B cell (primary cell): ENCODE measurements at regions not wholly inside any gene's neighbourhood (a gene's known extent, or its start where the extent isn't known, plus 50 kb on each side); places are given as distances from the start of the nearest gene placed in this dataset.

Source experiments
- ATAC-seq: fragments of 200-7000 bp; cut with Tn5 transposase; one replicate; pipeline ENCODE4 v1.10.0; 2021; ENCODE audit warnings: low read depth, mild to moderate bottlenecking, moderate number of reproducible peaks, moderate library complexity
- CTCF ChIA-PET: fragments of 350-600 bp; sonication (Branson Sonifier 250); formaldehyde crosslinking; loops from one replicate; lab custom pipeline; 2021; ENCODE audit warnings: antibody characterized with exemption, inconsistent platforms; lab: Charles Lee
- POLR2A ChIA-PET: fragments of 350-600 bp; sonication (Branson Sonifier 250); formaldehyde crosslinking; loops from one replicate; lab custom pipeline; 2021; ENCODE audit warnings: antibody characterized with exemption; lab: Charles Lee
- DNase-seq: peaks from one replicate; pipeline ENCODE4 v3.0.0; 2013
- H2AFZ ChIP-seq: 2 replicates; pipeline ENCODE4 v1.6.1; 2012; ENCODE audit warnings: mild to moderate bottlenecking, low read depth, low read length; ENCODE audit not compliant: insufficient read depth, poor library complexity, severe bottlenecking
- H3K27ac ChIP-seq, 2 donors: 1 replicate in 1 of 2; 2 replicates in 1 of 2; pipeline ENCODE4 v1.5.1; 2012 to 2013; ENCODE audit warnings: low read length in 2 of 2, mild to moderate bottlenecking in 2 of 2, moderate library complexity in 1 of 2
- H3K27me3 ChIP-seq, 4 experiments: fragments of 200-600 bp in 1 of 4; sonication (generic) in 1 of 4; replicated peaks in 1 of 4; 1 replicate in 2 of 4; 2 replicates in 2 of 4; pipeline versions ENCODE4 v1.6.1 to v1.7.0; 2013 to 2016; ENCODE audit warnings: low read length in 3 of 4, mild to moderate bottlenecking in 2 of 4, mixed read lengths in 1 of 4, moderate library complexity in 1 of 4; ENCODE audit not compliant: insufficient read depth in 4 of 4, control insufficient read depth in 3 of 4; ENCODE audit errors: control extremely low read depth in 1 of 4
- H3K36me3 ChIP-seq, 2 experiments: replicated peaks in 1 of 2; 1 replicate in 1 of 2; 2 replicates in 1 of 2; pipeline versions ENCODE4 v1.6.1 to v1.7.1; 2013; ENCODE audit warnings: low read length in 1 of 2; ENCODE audit not compliant: insufficient read depth in 2 of 2, control insufficient read depth in 1 of 2; ENCODE audit errors: control extremely low read depth in 1 of 2, extremely low read depth in 1 of 2
- H3K4me1 ChIP-seq, 2 donors: fragments of 200-600 bp in 1 of 2; sonication (generic) in 1 of 2; 1 replicate in 1 of 2; 2 replicates in 1 of 2; pipeline versions ENCODE4 v1.5.1 to v1.6.1; 2013 to 2017; ENCODE audit warnings: low read length in 2 of 2; ENCODE audit not compliant: control insufficient read depth in 2 of 2, insufficient read depth in 2 of 2
- H3K4me2 ChIP-seq: replicated peaks from 2 replicates; pipeline ENCODE3; 2012; ENCODE audit warnings: mild to moderate bottlenecking, low read depth, low read length; ENCODE audit not compliant: poor library complexity, severe bottlenecking
- H3K4me3 ChIP-seq, 5 experiments: fragments of 200-600 bp in 1 of 5; sonication (generic) in 1 of 5; 1 replicate in 3 of 5; 2 replicates in 2 of 5; pipeline versions ENCODE4 v1.5.1 to v1.7.0; 2011 to 2016; ENCODE audit warnings: low read length in 4 of 5, mild to moderate bottlenecking in 4 of 5, low read depth in 2 of 5, control low read depth in 1 of 5, moderate library complexity in 1 of 5; ENCODE audit not compliant: insufficient read depth in 1 of 5; ENCODE audit errors: control extremely low read depth in 1 of 5, extremely low read depth in 1 of 5
- H3K79me2 ChIP-seq: fragments of 200-600 bp; sonication (generic); one replicate; pipeline ENCODE4 v1.6.0; 2016; ENCODE audit warnings: low read length; ENCODE audit not compliant: control insufficient read depth, insufficient read depth
- H3K9ac ChIP-seq: fragments of 200-600 bp; sonication (generic); 2 replicates; pipeline ENCODE4 v1.6.1; 2017; ENCODE audit warnings: mild to moderate bottlenecking, low read length, moderate library complexity
- H3K9me3 ChIP-seq, 3 donors: one replicate each; pipeline versions ENCODE4 v1.6.1 to v1.7.1; 2013; ENCODE audit warnings: low read length in 2 of 3; ENCODE audit not compliant: control insufficient read depth in 2 of 3, insufficient read depth in 1 of 3; ENCODE audit errors: control extremely low read depth in 1 of 3
- H4K20me1 ChIP-seq: 2 replicates; pipeline ENCODE4 v1.6.0; 2012; ENCODE audit warnings: mild to moderate bottlenecking, low read length; ENCODE audit not compliant: insufficient read depth, control insufficient read depth, poor library complexity, severe bottlenecking
- H3K27ac Mint-ChIP-seq: one replicate; pipeline ENCODE4 v1.8.0; 2021; ENCODE audit warnings: mixed read lengths
- H3K27me3 Mint-ChIP-seq: one replicate; pipeline ENCODE4 v1.8.0; 2021; ENCODE audit warnings: mixed read lengths
- H3K4me1 Mint-ChIP-seq: one replicate; pipeline ENCODE4 v1.8.0; 2021; ENCODE audit warnings: mixed read lengths
- H3K4me3 Mint-ChIP-seq: one replicate; pipeline ENCODE4 v1.8.0; 2021; ENCODE audit warnings: mixed read lengths
- H3K9me3 Mint-ChIP-seq: one replicate; pipeline ENCODE4 v1.8.0; 2022; ENCODE audit warnings: mixed read lengths; ENCODE audit not compliant: insufficient read depth
- EZH2 ChIP-seq: IDR thresholded peaks from 2 replicates; pipeline ENCODE4 v1.6.1; 2012; ENCODE audit warnings: borderline replicate concordance, low read depth, mild to moderate bottlenecking, moderate library complexity, low read length; ENCODE audit not compliant: insufficient read depth, poor library complexity, severe bottlenecking
- WGBS: methylation state at CpG from one replicate; pipeline ENCODE4 v1.1.5; 2013; ENCODE audit warnings: missing lambda C conversion rate; ENCODE audit not compliant: insufficient coverage; 5-methylcytosine and 5-hydroxymethylcytosine counted together
- intact Hi-C: fragments of 100-400 bp; cut with micrococcal nuclease; formaldehyde crosslinking; loops from one replicate; pipeline ENCODE4 v1.10.0; 2022
- TF ChIP-seq, protein P1 (sequence below): fragments of 200-600 bp; IDR thresholded peaks from one replicate; pipeline ENCODE4 v1.8.0; 2022; ENCODE audit warnings: antibody characterized with exemption, mild to moderate bottlenecking

DNA sequence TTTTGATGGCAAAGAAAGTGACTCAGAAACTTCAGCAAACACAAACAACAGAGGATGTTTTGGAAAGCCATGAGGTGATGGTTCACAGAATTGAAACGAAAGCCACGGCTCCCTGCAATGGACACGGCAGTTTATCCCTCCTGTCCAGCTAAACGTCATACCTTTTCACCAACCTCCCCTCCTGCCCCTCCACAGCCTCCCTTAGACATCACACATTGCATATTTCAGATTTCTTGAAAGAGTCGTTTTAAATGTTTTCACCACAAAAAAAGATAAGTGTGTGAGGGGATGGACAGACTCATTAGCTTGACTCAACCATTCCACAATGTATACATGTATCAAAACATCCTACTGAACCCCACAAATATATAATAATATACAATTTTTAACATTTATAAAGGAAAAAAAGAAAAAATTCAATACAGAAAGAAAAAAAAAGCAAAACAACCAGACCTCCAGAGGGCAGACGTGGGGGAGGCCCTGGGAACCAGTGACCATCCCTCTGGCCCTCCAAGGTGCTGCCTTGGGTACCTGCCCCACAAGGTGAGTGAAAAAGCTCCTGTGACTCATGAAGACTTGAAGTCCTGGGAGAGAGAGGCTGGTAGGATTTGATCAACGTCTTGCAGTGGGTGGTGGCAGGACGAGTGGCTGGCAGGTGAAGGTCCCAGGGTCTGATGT is 117.2 kb upstream of the THBS2 start:
- Mint-ChIP-seq H3K9me3 (peaks cover 7% of the 10 kb centered on the region), H3K27ac (no peak overlapping the region), H3K27me3 (no peaks in the 10 kb centered on the region), H3K4me3 (no peak overlapping the region), H3K4me1 (no peaks in the 10 kb centered on the region)
- ATAC-seq (no peak), DNase-seq (no peak)
- no peaks in the 10 kb centered on the region for H4K20me1 ChIP-seq
- H3K9me3 ChIP-seq: peaks cover 0 to 29% (median 2%) of the 10 kb centered on the region in 3 donors
- no peaks in the 10 kb centered on the region for H3K27me3 ChIP-seq
- CTCF ChIA-PET: no interaction called here
- 86% methylated on average over 1 of the region's 8 CpGs for WGBS
- H3K4me3 ChIP-seq: no peak overlapping the region
- intact Hi-C loops: no loop called here
- POLR2A ChIA-PET: no interaction called here
- H3K9ac ChIP-seq: no peak overlapping the region
- no peak overlapping the region for H3K4me2 ChIP-seq
- H3K36me3 ChIP-seq: no peaks in the 10 kb centered on the region
- H3K27ac ChIP-seq: no peak overlapping the region
- H3K4me1 ChIP-seq: no peaks in the 10 kb centered on the region
- TF ChIP-seq, protein P1, sequence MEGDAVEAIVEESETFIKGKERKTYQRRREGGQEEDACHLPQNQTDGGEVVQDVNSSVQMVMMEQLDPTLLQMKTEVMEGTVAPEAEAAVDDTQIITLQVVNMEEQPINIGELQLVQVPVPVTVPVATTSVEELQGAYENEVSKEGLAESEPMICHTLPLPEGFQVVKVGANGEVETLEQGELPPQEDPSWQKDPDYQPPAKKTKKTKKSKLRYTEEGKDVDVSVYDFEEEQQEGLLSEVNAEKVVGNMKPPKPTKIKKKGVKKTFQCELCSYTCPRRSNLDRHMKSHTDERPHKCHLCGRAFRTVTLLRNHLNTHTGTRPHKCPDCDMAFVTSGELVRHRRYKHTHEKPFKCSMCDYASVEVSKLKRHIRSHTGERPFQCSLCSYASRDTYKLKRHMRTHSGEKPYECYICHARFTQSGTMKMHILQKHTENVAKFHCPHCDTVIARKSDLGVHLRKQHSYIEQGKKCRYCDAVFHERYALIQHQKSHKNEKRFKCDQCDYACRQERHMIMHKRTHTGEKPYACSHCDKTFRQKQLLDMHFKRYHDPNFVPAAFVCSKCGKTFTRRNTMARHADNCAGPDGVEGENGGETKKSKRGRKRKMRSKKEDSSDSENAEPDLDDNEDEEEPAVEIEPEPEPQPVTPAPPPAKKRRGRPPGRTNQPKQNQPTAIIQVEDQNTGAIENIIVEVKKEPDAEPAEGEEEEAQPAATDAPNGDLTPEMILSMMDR: no peak
- no peak for TF ChIP-seq EZH2
- no peak overlapping the region for H2AFZ ChIP-seq
- no peaks in the 10 kb centered on the region for H3K79me2 ChIP-seq

DNA sequence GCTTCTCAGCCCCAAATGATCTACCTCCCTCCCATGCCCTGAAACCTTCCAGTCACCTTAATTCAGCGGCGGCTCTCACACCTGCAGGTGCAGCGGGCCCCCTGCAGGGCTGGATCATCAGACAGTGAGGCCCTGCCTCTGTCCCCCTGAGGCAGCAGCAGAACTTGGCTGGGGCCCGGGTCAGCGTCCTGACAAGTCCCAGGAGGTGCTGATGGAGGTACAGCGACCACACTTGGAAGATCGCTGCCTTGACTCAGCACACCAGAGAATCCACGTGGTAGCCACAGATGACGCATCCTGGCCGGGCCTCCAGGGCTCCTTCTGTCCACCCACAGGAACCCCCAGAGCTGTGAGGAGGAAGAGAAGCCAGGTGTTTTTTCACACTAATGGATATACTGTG is 116.4 kb upstream of the THBS2 start:
- H3K79me2 ChIP-seq: no peaks in the 10 kb centered on the region
- H3K9ac ChIP-seq: no peak overlapping the region
- DNase-seq: no peak
- ChIA-PET POLR2A (no interaction called here), CTCF (no interaction called here)
- H2AFZ ChIP-seq: no peak overlapping the region
- intact Hi-C loops: no loop called here
- Mint-ChIP-seq H3K27me3 (no peaks in the 10 kb centered on the region), H3K27ac (no peak overlapping the region), H3K4me1 (no peaks in the 10 kb centered on the region), H3K4me3 (no peak overlapping the region), H3K9me3 (peaks cover 5% of the 10 kb centered on the region)
- no peaks in the 10 kb centered on the region for H3K36me3 ChIP-seq
- whole genome bisulfite sequencing: 82% methylated on average over 10 of the region's 10 CpGs
- H3K4me1 ChIP-seq: no peaks in the 10 kb centered on the region
- H3K27ac ChIP-seq: no peak overlapping the region
- no peak for TF ChIP-seq EZH2
- TF ChIP-seq, protein P1: no peak
- no peak for ATAC-seq
- H3K4me2 ChIP-seq: no peak overlapping the region
- H3K27me3 ChIP-seq: no peaks in the 10 kb centered on the region
- H4K20me1 ChIP-seq: no peaks in the 10 kb centered on the region
- H3K4me3 ChIP-seq: no peak overlapping the region
- peaks cover 0 to 25% (median 2%) of the 10 kb centered on the region in 3 donors for H3K9me3 ChIP-seq
